K562 (cell line): ENCODE measurements at regions not wholly inside any gene's neighbourhood (a gene's known extent, or its start where the extent isn't known, plus 50 kb on each side); places are given as distances from the start of the nearest gene placed in this dataset.

ENCODE experiments used
- E2F6 ChIP-seq, 2 experiments: IDR thresholded peaks; 2 replicates each; pipeline ENCODE4 v1.6.1; 2011; ENCODE audit warnings: borderline replicate concordance in 1 of 2, control low read depth in 1 of 2, low read depth in 1 of 2, low read length in 1 of 2, mild to moderate bottlenecking in 1 of 2, mixed read lengths in 1 of 2, moderate library complexity in 1 of 2; ENCODE audit not compliant: insufficient read depth in 1 of 2, insufficient read length in 1 of 2, poor library complexity in 1 of 2, severe bottlenecking in 1 of 2; ENCODE audit errors: extremely low read depth in 1 of 2
- ELF1 ChIP-seq: fragments of 200-800 bp; sonication (Bioruptor generic); IDR thresholded peaks from 2 replicates; pipeline ENCODE4 v1.6.1; 2016; ENCODE audit warnings: missing genetic modification characterization, missing compliant biosample characterization
- EZH2 ChIP-seq: IDR thresholded peaks from 2 replicates; pipeline ENCODE4 v1.6.1; 2012; ENCODE audit warnings: low read depth, mild to moderate bottlenecking, inconsistent platforms, low read length, borderline replicate concordance
- JUND ChIP-seq, 2 experiments: IDR thresholded peaks; 2 replicates in 1 of 2; 3 replicates in 1 of 2; pipeline ENCODE4 v1.6.1; 2011; ENCODE audit warnings: borderline replicate concordance in 2 of 2, low read depth in 2 of 2, low read length in 2 of 2, improper control_type of control experiment in 1 of 2, missing biosample characterization in 1 of 2, missing genetic modification characterization in 1 of 2, missing genetic modification reagents in 1 of 2
- MLX ChIP-seq, 2 experiments: fragments of 450-650 bp in 1 of 2; sonication (generic) in 1 of 2; formaldehyde crosslinking; conservative IDR thresholded peaks; 2 replicates each; pipeline versions ENCODE4 v1.4.0 to v1.8.1; 2020 to 2022; ENCODE audit warnings: mild to moderate bottlenecking in 1 of 2, missing genetic modification reagents in 1 of 2
- NCOA1 ChIP-seq: fragments of 450-650 bp; IDR thresholded peaks from 2 replicates; pipeline ENCODE4 v1.6.1; 2016; ENCODE audit warnings: low read depth
- PYGO2 ChIP-seq: fragments of 450-650 bp; IDR thresholded peaks from 2 replicates; pipeline ENCODE4 v1.6.1; 2016; ENCODE audit warnings: mild to moderate bottlenecking, missing genetic modification characterization, moderate library complexity, missing compliant biosample characterization
- REST ChIP-seq, 2 experiments: fragments of 450-650 bp; formaldehyde crosslinking in 1 of 2; IDR thresholded peaks; 2 replicates each; pipeline versions ENCODE4 v1.4.0 to v1.6.1; 2014 to 2020; ENCODE audit warnings: mild to moderate bottlenecking in 2 of 2, borderline replicate concordance in 1 of 2, low read depth in 1 of 2
- RFX5 ChIP-seq: IDR thresholded peaks from 2 replicates; pipeline ENCODE4 v1.6.1; 2011; ENCODE audit warnings: low read depth, mild to moderate bottlenecking, improper control_type of control experiment, low read length
- TAF1 ChIP-seq: IDR thresholded peaks from 2 replicates; pipeline ENCODE4 v1.6.1; 2011; ENCODE audit warnings: mild to moderate bottlenecking, low read length, moderate library complexity; ENCODE audit not compliant: insufficient read depth, control insufficient read depth, severe bottlenecking; ENCODE audit errors: extremely low read depth
- ZNF407 ChIP-seq: fragments of 450-650 bp; IDR thresholded peaks from 2 replicates; pipeline ENCODE4 v1.6.1; 2016; ENCODE audit warnings: low read depth
- ZNF583 ChIP-seq: fragments of 250-450 bp; sonication (Bioruptor Pico); IDR thresholded peaks from 2 replicates; pipeline ENCODE4 v1.4.0; 2020

GRCh38 chr7:152984421-152984820 lies 224.9 kb downstream of the ACTR3B start:
- TF ChIP-seq E2F6 (IDR thresholded peaks at IDR 0.05; ENCODE audit: borderline replicate concordance in 1 of 2, extremely low read depth in 1 of 2, insufficient read depth in 1 of 2, insufficient read length in 1 of 2, low read depth in 1 of 2, low read length in 1 of 2, poor library complexity in 1 of 2, severe bottlenecking in 1 of 2) = no peak
- TF ChIP-seq EZH2 = no peak
- no peak for TF ChIP-seq ELF1 (tag)
- TF ChIP-seq ZNF583 (CRISPR knock-in tag) = no peak
- no peak for TF ChIP-seq NCOA1
- no peak for TF ChIP-seq PYGO2 (tag)
- no peak for TF ChIP-seq REST (IDR thresholded peaks at IDR 0.05; ENCODE audit: borderline replicate concordance)
- TF ChIP-seq REST (CRISPR knock-in tag; IDR thresholded peaks at IDR 0.05; ENCODE audit: low read depth) = no peak
- no peak for TF ChIP-seq JUND (IDR thresholded peaks at IDR 0.05; ENCODE audit: borderline replicate concordance, low read depth, low read length)
- no peak for TF ChIP-seq JUND (tag; IDR thresholded peaks at IDR 0.05; ENCODE audit: borderline replicate concordance, low read depth, low read length)
- TF ChIP-seq TAF1 = no peak
- TF ChIP-seq ZNF407 = no peak
- TF ChIP-seq RFX5 = no peak
- no peak for TF ChIP-seq MLX (CRISPR knock-in tag; conservative IDR thresholded peaks at IDR 0.05)
